Aorta (tissue), 5 donors: ENCODE measurements at regions not wholly inside any gene's neighbourhood (a gene's known extent, or its start where the extent isn't known, plus 50 kb on each side); places are given as distances from the start of the nearest gene placed in this dataset.
A peak's percentile ranks its signal among the peaks of the same experiment; 100 is the strongest.

Source experiments
- ATAC-seq: fragments of 200-7000 bp; cut with Tn5 transposase; one replicate; pipeline ENCODE4 v1.9.1; 2022; ENCODE audit warnings: moderate library complexity; ENCODE audit not compliant: low FRiP score
- DNase-seq, 2 donors: peaks; one replicate each; pipeline ENCODE4 v3.0.0-alpha.2; 2020
- H3K27ac ChIP-seq, 2 donors: one replicate each; pipeline ENCODE4 v1.5.1; 2013; ENCODE audit warnings: low read length in 2 of 2, mild to moderate bottlenecking in 2 of 2, moderate library complexity in 2 of 2, control low read depth in 1 of 2, inconsistent platforms in 1 of 2, low read depth in 1 of 2
- H3K27me3 ChIP-seq, 2 donors: one replicate each; pipeline ENCODE4 v1.6.1; 2013; ENCODE audit warnings: control low read depth in 1 of 2, low read length in 1 of 2, mild to moderate bottlenecking in 1 of 2, moderate library complexity in 1 of 2; ENCODE audit not compliant: insufficient read depth in 2 of 2, control insufficient read depth in 1 of 2
- H3K36me3 ChIP-seq, 2 donors: one replicate each; pipeline ENCODE4 v1.6.1; 2013; ENCODE audit warnings: control low read depth in 1 of 2, low read length in 1 of 2, mild to moderate bottlenecking in 1 of 2; ENCODE audit not compliant: insufficient read depth in 2 of 2, control insufficient read depth in 1 of 2
- H3K4me1 ChIP-seq, 2 donors: one replicate each; pipeline ENCODE4 v1.6.1; 2013; ENCODE audit warnings: low read length in 2 of 2, control low read depth in 1 of 2, mild to moderate bottlenecking in 1 of 2, moderate library complexity in 1 of 2; ENCODE audit not compliant: insufficient read depth in 2 of 2, control insufficient read depth in 1 of 2
- H3K4me3 ChIP-seq, 2 donors: one replicate each; pipeline ENCODE4 v1.5.1; 2013; ENCODE audit warnings: low read length in 2 of 2, control low read depth in 1 of 2, mild to moderate bottlenecking in 1 of 2
- H3K9me3 ChIP-seq: one replicate; pipeline ENCODE4 v1.6.1; 2013; ENCODE audit warnings: mild to moderate bottlenecking, low read length; ENCODE audit not compliant: control insufficient read depth
- WGBS, 2 donors: extraction: QIAGEN DNeasy Blood & Tissue Kit; methylation state at CpG; one replicate each; pipeline ENCODE4 v1.1.7; 2013; 5-methylcytosine and 5-hydroxymethylcytosine counted together
- intact Hi-C, 2 donors: fragments of 100-400 bp; cut with DNase I; formaldehyde crosslinking; loops; one replicate each; pipeline versions ENCODE4 v1.14.2 to v1.15.0; 2022
- donor health status: healthy with polysubstance abuse.
- donor health status: Bipolar disorder and iron deficiency.
- donor health status: DM: no; HTN: no; CAD: no.
- donor health status: DM: no; HTN: no; CAD: no.
- donor health status: DM: yes; HTN: yes; CAD: no.

GRCh38 chr6:133818320-133818719, 70.6 kb upstream of the TCF21 start:
- ATAC-seq (no peak), DNase-seq (no peak)
- H3K36me3 ChIP-seq = no peaks in the 10 kb centered on the region
- H3K27me3 ChIP-seq = no peaks in the 10 kb centered on the region
- H3K4me1 ChIP-seq = peaks cover 5% of the 10 kb centered on the region in 2 donors
- intact Hi-C loops = no loop called here
- H3K4me3 ChIP-seq = no peak overlapping the region
- 90 to 95% methylated on average over 6 of the region's 6 CpGs for WGBS, 2 donors
- H3K27ac ChIP-seq = no peak overlapping the region
- no peaks in the 10 kb centered on the region for H3K9me3 ChIP-seq

GRCh38 chr6:133820208-133820607, 68.7 kb upstream of the TCF21 start:
- Histone ChIP-seq H3K4me1 (peaks cover 0 to 3% of the 10 kb centered on the region in 2 donors), H3K27me3 (no peaks in the 10 kb centered on the region), H3K4me3 (no peak overlapping the region), H3K27ac (no peak overlapping the region), H3K36me3 (no peaks in the 10 kb centered on the region), H3K9me3 (no peaks in the 10 kb centered on the region)
- ATAC-seq (no peak), DNase-seq (no peak)
- WGBS, 2 donors = 79 to 84% methylated on average over 3 of the region's 3 CpGs
- intact Hi-C loops = no loop called here

GRCh38 chr6:133827766-133828165, 61.1 kb upstream of the TCF21 start:
- Histone ChIP-seq H3K27me3 (no peaks in the 10 kb centered on the region), H3K9me3 (no peaks in the 10 kb centered on the region), H3K4me3 (no peak overlapping the region), H3K27ac (no peak overlapping the region), H3K4me1 (no peaks in the 10 kb centered on the region), H3K36me3 (no peaks in the 10 kb centered on the region)
- DNase-seq = no peak
- intact Hi-C loops = no loop called here
- no peak for ATAC-seq

GRCh38 chr6:133833949-133834359, 55.0 kb upstream of the TCF21 start:
- DNase-seq = no peak
- no peaks in the 10 kb centered on the region for H3K4me1 ChIP-seq
- ATAC-seq = no peak
- H3K27ac ChIP-seq = no peak overlapping the region
- H3K4me3 ChIP-seq = no peak overlapping the region
- H3K36me3 ChIP-seq = no peaks in the 10 kb centered on the region
- 74% methylated on average over 3 of the region's 3 CpGs for WGBS, 2 donors
- H3K27me3 ChIP-seq = no peaks in the 10 kb centered on the region
- no peaks in the 10 kb centered on the region for H3K9me3 ChIP-seq
- intact Hi-C loops = loop anchor here in 1 of 2 donors (10.0 kb wide), 1 partner anchor 81 kb away; no protein-coding TSS in a partner anchor

- ATAC-seq = no peak
- 67 to 69% methylated on average over 2 of the region's 2 CpGs for WGBS, 2 donors
- intact Hi-C loops = loop anchor here in 1 of 2 donors (5.0 to 10.0 kb wide), 2 partner anchors 80 to 267 kb away; no protein-coding TSS in a partner anchor
Measured at GRCh38 chr6:133834472-133835170, 54.3 kb upstream of the TCF21 start.

GRCh38 chr6:133835901-133836300, 53.0 kb upstream of the TCF21 start:
- ATAC-seq = no peak
- Histone ChIP-seq H3K27me3 (no peaks in the 10 kb centered on the region), H3K4me1 (no peaks in the 10 kb centered on the region), H3K27ac (no peak overlapping the region), H3K36me3 (no peaks in the 10 kb centered on the region), H3K4me3 (no peak overlapping the region), H3K9me3 (no peaks in the 10 kb centered on the region)
- DNase-seq = no peak
- intact Hi-C loops = loop anchor here in 1 of 2 donors (5.0 to 10.0 kb wide), 2 partner anchors 79 to 269 kb away; no protein-coding TSS in a partner anchor
- 89 to 90% methylated on average over 4 of the region's 4 CpGs for WGBS, 2 donors

More at GRCh38 chr6:133834472-133835170, 54.3 kb upstream of the TCF21 start:
- Histone ChIP-seq H3K27ac (no peak overlapping the region), H3K27me3 (no peaks in the 10 kb centered on the region), H3K4me3 (no peak overlapping the region), H3K9me3 (no peaks in the 10 kb centered on the region), H3K36me3 (no peaks in the 10 kb centered on the region), H3K4me1 (no peaks in the 10 kb centered on the region)
- DNase-seq = no peak

GRCh38 chr6:133837801-133838349, 51.0 kb upstream of the TCF21 start:
- H3K4me3 ChIP-seq = peak overlapping the region; percentile 22 to 60

More at GRCh38 chr6:133837801-133838349, 51.0 kb upstream of the TCF21 start:
- intact Hi-C loops = loop anchor here in 1 of 2 donors (5.0 to 10.0 kb wide), 2 partner anchors 77 to 271 kb away; no protein-coding TSS in a partner anchor
- peak; percentile 64 to 81 for DNase-seq
- ATAC-seq = peak; percentile 59
- H3K4me1 ChIP-seq = no peaks in the 10 kb centered on the region
- no peaks in the 10 kb centered on the region for H3K27me3 ChIP-seq
- WGBS, 2 donors = 9 to 10% methylated on average over 30 of the region's 30 CpGs
- H3K27ac ChIP-seq = no peak overlapping the region
- H3K36me3 ChIP-seq = no peaks in the 10 kb centered on the region
- no peaks in the 10 kb centered on the region for H3K9me3 ChIP-seq
